ENCODE measurements at regions not wholly inside any gene's neighbourhood (a gene's known extent, or its start where the extent isn't known, plus 50 kb on each side); places are given as distances from the start of the nearest gene placed in this dataset.

DNA sequence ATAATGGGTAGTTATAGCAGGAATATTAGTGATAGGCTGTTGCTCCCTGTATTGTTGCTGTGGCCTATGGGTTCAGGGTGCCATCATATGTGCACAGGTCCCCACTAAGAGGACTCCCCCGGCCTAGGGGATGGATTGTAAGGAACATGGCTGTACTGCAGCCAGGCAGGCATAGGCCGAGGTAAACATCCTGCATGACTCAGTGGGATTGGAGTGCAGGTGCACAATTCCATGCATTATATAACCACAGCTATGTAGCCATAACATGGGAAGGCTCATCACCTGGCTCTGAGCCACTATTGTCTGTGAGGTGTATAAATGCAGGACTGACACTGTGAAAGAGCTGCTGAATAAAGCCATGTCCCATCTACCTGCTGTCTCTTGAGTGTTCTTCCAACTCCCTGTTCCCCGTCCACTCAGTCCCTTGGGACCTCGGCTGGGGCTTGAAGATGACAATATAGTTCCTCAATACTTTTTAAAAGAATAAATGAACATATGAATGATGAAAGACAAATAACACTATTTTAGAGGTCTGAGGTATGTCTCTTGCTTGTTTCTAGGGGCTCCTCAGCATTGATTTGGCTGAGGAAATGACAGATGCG is 425.2 kb downstream of the IDS start:
- Histone ChIP-seq H3K27me3 (replicated peaks in 1 of 4; ENCODE audit: control extremely low read depth in 1 of 4, control insufficient read depth in 3 of 4, insufficient read depth in 4 of 4, low read length in 3 of 4) (no peaks in the 10 kb centered on the region), H3K79me2 (ENCODE audit: control insufficient read depth, insufficient read depth, low read length) (no peaks in the 10 kb centered on the region), H3K27ac (ENCODE audit: low read length in 2 of 2) (no peak overlapping the region), H3K4me2 (replicated peaks; ENCODE audit: low read depth, low read length, poor library complexity, severe bottlenecking) (no peak overlapping the region), H4K20me1 (ENCODE audit: control insufficient read depth, insufficient read depth, low read length, poor library complexity, severe bottlenecking) (no peaks in the 10 kb centered on the region), H3K9ac (ENCODE audit: low read length) (no peak overlapping the region), H3K9me3 (ENCODE audit: control extremely low read depth in 1 of 3, control insufficient read depth in 2 of 3, insufficient read depth in 1 of 3, low read length in 2 of 3) (no peaks in the 10 kb centered on the region), H3K4me1 (ENCODE audit: control insufficient read depth in 2 of 2, insufficient read depth in 2 of 2, low read length in 2 of 2) (no peaks in the 10 kb centered on the region), H3K4me3 (ENCODE audit: control extremely low read depth in 1 of 5, extremely low read depth in 1 of 5, insufficient read depth in 1 of 5, low read depth in 2 of 5, low read length in 4 of 5) (no peak overlapping the region), H2AFZ (ENCODE audit: insufficient read depth, low read depth, low read length, poor library complexity, severe bottlenecking) (no peak overlapping the region), H3K36me3 (replicated peaks in 1 of 2; ENCODE audit: control extremely low read depth in 1 of 2, control insufficient read depth in 1 of 2, extremely low read depth in 1 of 2, insufficient read depth in 2 of 2, low read length in 1 of 2) (no peaks in the 10 kb centered on the region)
- no CpG with 5 or more reads among the region's 5 CpGs for WGBS (ENCODE audit: insufficient coverage)
- intact Hi-C loops (cut with micrococcal nuclease), result no loop called here
- ATAC-seq (ENCODE audit: low read depth) (no peak), DNase-seq (no peak)
- Mint-ChIP-seq H3K4me3 (no peak overlapping the region), H3K9me3 (ENCODE audit: insufficient read depth) (no peaks in the 10 kb centered on the region), H3K4me1 (no peaks in the 10 kb centered on the region), H3K27me3 (no peaks in the 10 kb centered on the region), H3K27ac (no peak overlapping the region)
- ChIA-PET POLR2A (no interaction called here), CTCF (no interaction called here)
- no peak for TF ChIP-seq EZH2 (IDR thresholded peaks at IDR 0.05; ENCODE audit: borderline replicate concordance, insufficient read depth, low read depth, low read length, poor library complexity, severe bottlenecking)
- TF ChIP-seq, protein P1, sequence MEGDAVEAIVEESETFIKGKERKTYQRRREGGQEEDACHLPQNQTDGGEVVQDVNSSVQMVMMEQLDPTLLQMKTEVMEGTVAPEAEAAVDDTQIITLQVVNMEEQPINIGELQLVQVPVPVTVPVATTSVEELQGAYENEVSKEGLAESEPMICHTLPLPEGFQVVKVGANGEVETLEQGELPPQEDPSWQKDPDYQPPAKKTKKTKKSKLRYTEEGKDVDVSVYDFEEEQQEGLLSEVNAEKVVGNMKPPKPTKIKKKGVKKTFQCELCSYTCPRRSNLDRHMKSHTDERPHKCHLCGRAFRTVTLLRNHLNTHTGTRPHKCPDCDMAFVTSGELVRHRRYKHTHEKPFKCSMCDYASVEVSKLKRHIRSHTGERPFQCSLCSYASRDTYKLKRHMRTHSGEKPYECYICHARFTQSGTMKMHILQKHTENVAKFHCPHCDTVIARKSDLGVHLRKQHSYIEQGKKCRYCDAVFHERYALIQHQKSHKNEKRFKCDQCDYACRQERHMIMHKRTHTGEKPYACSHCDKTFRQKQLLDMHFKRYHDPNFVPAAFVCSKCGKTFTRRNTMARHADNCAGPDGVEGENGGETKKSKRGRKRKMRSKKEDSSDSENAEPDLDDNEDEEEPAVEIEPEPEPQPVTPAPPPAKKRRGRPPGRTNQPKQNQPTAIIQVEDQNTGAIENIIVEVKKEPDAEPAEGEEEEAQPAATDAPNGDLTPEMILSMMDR (IDR thresholded peaks at IDR 0.05), result no peak

GRCh38 chrX:149074398-149074797 is 430.7 kb downstream of the IDS start:
- no peak for ATAC-seq (ENCODE audit: low read depth)
- H3K9me3 ChIP-seq (ENCODE audit: control extremely low read depth in 1 of 3, control insufficient read depth in 2 of 3, insufficient read depth in 1 of 3, low read length in 2 of 3), result no peaks in the 10 kb centered on the region
- no CpG with 5 or more reads among the region's 8 CpGs for WGBS (ENCODE audit: insufficient coverage)

More at GRCh38 chrX:149074398-149074797, 430.7 kb downstream of the IDS start:
- H3K4me1 ChIP-seq (ENCODE audit: control insufficient read depth in 2 of 2, insufficient read depth in 2 of 2, low read length in 2 of 2), result no peaks in the 10 kb centered on the region
- H2AFZ ChIP-seq (ENCODE audit: insufficient read depth, low read depth, low read length, poor library complexity, severe bottlenecking), result peak overlapping the region; percentile 49
- peak overlapping the region; percentile 25 for H3K4me2 ChIP-seq (replicated peaks; ENCODE audit: low read depth, low read length, poor library complexity, severe bottlenecking)
- Mint-ChIP-seq H3K4me1 (peaks cover 6% of the 10 kb centered on the region), H3K9me3 (ENCODE audit: insufficient read depth) (no peaks in the 10 kb centered on the region), H3K27ac (no peak overlapping the region), H3K27me3 (no peaks in the 10 kb centered on the region), H3K4me3 (no peak overlapping the region)
- TF ChIP-seq EZH2 (IDR thresholded peaks at IDR 0.05; ENCODE audit: borderline replicate concordance, insufficient read depth, low read depth, low read length, poor library complexity, severe bottlenecking), result no peak
- TF ChIP-seq, protein P1 (IDR thresholded peaks at IDR 0.05), result no peak
- H3K79me2 ChIP-seq (ENCODE audit: control insufficient read depth, insufficient read depth, low read length), result no peaks in the 10 kb centered on the region
- no peak overlapping the region for H3K27ac ChIP-seq (ENCODE audit: low read length in 2 of 2)
- no peak for DNase-seq
- CTCF ChIA-PET, result no interaction called here
- H3K27me3 ChIP-seq (replicated peaks in 1 of 4; ENCODE audit: control extremely low read depth in 1 of 4, control insufficient read depth in 3 of 4, insufficient read depth in 4 of 4, low read length in 3 of 4), result no peaks in the 10 kb centered on the region
- no peaks in the 10 kb centered on the region for H3K36me3 ChIP-seq (replicated peaks in 1 of 2; ENCODE audit: control extremely low read depth in 1 of 2, control insufficient read depth in 1 of 2, extremely low read depth in 1 of 2, insufficient read depth in 2 of 2, low read length in 1 of 2)
- intact Hi-C loops (cut with micrococcal nuclease), result no loop called here
- no peak overlapping the region for H3K4me3 ChIP-seq (ENCODE audit: control extremely low read depth in 1 of 5, extremely low read depth in 1 of 5, insufficient read depth in 1 of 5, low read depth in 2 of 5, low read length in 4 of 5)
- POLR2A ChIA-PET, result no interaction called here
- no peaks in the 10 kb centered on the region for H4K20me1 ChIP-seq (ENCODE audit: control insufficient read depth, insufficient read depth, low read length, poor library complexity, severe bottlenecking)
- H3K9ac ChIP-seq (ENCODE audit: low read length), result no peak overlapping the region
